ENCODE measurements at regions not wholly inside any gene's neighbourhood (a gene's known extent, or its start where the extent isn't known, plus 50 kb on each side); places are given as distances from the start of the nearest gene placed in this dataset.

DNA sequence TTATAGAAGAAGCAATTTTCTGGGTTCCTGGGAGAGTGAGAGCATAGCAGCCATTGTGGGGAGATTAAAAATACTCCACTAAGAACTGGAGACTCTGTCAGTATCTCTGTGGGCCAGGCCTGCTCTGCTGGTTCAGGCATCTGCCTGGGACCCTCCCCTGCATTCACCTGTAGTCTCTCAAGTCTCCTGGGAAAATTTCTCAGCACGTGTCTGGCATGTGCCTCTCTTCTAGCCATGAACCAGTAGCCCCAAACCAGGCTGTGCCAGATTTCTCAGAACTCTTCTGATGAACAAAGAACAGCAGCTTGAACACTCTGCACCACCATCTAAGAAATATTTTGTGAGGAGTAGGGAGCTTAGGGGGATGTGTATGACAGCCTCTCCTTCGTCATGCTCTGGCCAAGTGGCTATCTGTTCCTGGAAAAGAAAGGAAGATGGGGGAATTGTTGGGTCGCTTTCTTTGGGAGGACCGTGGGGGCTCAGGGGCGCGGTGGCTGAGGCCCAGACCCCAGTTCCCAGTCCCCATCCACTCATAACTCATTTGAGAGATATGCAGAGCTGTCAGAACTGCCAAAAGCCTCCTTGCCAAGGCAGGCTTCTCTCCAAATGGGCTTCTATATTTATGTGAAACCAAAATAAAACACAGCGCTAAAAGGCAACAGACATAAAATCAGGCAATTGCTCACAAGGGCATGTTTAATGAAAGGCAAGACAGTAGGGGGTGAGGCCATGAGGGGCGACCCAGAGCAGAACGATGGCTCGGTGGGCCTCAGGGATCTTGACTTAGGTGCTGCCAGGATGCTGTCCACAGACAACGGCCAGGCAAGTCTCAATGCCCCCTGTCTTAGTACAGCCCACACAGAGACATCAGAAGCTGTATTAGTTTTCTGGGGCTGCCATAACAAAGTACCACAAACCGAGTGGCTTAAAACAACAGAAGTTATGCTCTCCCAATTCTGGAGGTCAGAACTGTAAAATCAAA, 114.7 kb upstream of the TNP1 start:
- intact Hi-C loops (cut with DNase I; ENCODE audit: low total_unique reads), result no loop called here
- no peaks in the 10 kb centered on the region for H3K4me1 ChIP-seq
- no peaks in the 10 kb centered on the region for H3K27me3 ChIP-seq
- H3K27ac ChIP-seq, result peak overlapping the region in 1 of 2 donors; percentile 58
- TF ChIP-seq, protein P1, sequence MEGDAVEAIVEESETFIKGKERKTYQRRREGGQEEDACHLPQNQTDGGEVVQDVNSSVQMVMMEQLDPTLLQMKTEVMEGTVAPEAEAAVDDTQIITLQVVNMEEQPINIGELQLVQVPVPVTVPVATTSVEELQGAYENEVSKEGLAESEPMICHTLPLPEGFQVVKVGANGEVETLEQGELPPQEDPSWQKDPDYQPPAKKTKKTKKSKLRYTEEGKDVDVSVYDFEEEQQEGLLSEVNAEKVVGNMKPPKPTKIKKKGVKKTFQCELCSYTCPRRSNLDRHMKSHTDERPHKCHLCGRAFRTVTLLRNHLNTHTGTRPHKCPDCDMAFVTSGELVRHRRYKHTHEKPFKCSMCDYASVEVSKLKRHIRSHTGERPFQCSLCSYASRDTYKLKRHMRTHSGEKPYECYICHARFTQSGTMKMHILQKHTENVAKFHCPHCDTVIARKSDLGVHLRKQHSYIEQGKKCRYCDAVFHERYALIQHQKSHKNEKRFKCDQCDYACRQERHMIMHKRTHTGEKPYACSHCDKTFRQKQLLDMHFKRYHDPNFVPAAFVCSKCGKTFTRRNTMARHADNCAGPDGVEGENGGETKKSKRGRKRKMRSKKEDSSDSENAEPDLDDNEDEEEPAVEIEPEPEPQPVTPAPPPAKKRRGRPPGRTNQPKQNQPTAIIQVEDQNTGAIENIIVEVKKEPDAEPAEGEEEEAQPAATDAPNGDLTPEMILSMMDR (IDR thresholded peaks at IDR 0.05), result no peak
- peak in 1 of 3 donors; percentile 52 for TF ChIP-seq POLR2AphosphoS5 (IDR thresholded peaks at IDR 0.05)
- H3K4me3 ChIP-seq, result no peak overlapping the region
- H3K36me3 ChIP-seq, result no peaks in the 10 kb centered on the region
- H3K9me3 ChIP-seq, result no peaks in the 10 kb centered on the region
- DNase-seq (ENCODE audit: low spot score in 2 of 2), result no peak

DNA sequence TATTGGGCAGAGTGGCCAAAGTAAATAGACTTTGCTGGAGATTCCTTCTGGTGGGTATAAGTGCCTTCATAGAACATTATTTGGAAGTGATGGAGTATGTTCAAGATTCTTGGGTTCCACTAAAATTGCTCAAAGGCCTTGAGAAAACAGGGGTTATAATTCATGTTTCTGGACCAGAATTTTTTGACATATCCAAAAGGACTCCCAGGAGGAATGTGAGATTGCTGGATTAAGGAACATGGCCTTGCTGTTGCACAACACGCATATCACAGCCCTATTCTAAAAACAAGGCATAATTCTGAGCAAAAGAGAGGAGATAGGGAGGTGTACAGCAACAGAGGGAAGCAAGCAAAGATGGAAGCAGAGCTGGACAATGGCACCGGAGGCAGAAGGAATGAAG, 111.7 kb upstream of the TNP1 start:
- no peaks in the 10 kb centered on the region for H3K9me3 ChIP-seq
- intact Hi-C loops (cut with DNase I; ENCODE audit: low total_unique reads), result no loop called here
- H3K4me1 ChIP-seq, result no peaks in the 10 kb centered on the region
- no peaks in the 10 kb centered on the region for H3K27me3 ChIP-seq
- TF ChIP-seq POLR2A (IDR thresholded peaks at IDR 0.05), result no peak
- TF ChIP-seq, protein P1 (IDR thresholded peaks at IDR 0.05), result no peak
- peak in 1 of 3 donors; percentile 86 for TF ChIP-seq POLR2AphosphoS5 (IDR thresholded peaks at IDR 0.05)
- no peak for DNase-seq (ENCODE audit: low spot score in 2 of 2)
- H3K27ac ChIP-seq, result peak overlapping the region in 1 of 2 donors; percentile 43
- H3K4me3 ChIP-seq, result no peak overlapping the region
- no peaks in the 10 kb centered on the region for H3K36me3 ChIP-seq

DNA sequence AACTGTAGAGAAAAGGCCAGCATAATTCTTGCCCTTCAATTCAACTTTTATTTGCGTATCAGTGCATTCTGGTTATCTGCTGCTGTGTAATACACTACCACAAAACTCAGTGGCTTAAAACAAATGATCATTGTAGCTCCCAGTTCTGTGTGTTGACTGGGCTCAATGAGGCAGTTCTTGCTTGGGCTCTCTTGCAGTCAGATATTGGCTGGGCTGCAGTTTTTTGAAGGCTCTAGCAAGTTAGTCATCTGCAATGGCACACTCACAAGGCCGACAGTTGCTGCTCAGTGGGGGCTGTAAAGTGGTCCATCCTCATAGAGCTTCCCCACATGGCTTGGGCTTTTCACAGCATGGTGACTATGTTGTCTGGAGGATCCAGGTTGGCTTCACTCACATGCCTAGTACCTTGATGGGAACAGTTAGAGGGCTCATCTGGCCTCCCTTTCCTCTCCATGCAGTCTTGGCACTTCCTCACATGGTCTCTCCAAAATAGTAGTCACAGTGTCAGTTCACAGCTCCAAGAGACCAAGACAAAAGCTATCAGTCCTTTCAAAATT, 110.6 kb upstream of the TNP1 start:
- H3K4me3 ChIP-seq, result no peak overlapping the region
- no peaks in the 10 kb centered on the region for H3K4me1 ChIP-seq
- no peak overlapping the region for H3K27ac ChIP-seq
- H3K9me3 ChIP-seq, result no peaks in the 10 kb centered on the region
- TF ChIP-seq, protein P1 (IDR thresholded peaks at IDR 0.05), result no peak
- TF ChIP-seq POLR2A (IDR thresholded peaks at IDR 0.05), result no peak
- TF ChIP-seq POLR2AphosphoS5 (IDR thresholded peaks at IDR 0.05), result no peak
- DNase-seq (ENCODE audit: low spot score in 2 of 2), result no peak
- H3K27me3 ChIP-seq, result no peaks in the 10 kb centered on the region
- H3K36me3 ChIP-seq, result no peaks in the 10 kb centered on the region
- intact Hi-C loops (cut with DNase I; ENCODE audit: low total_unique reads), result no loop called here

DNA sequence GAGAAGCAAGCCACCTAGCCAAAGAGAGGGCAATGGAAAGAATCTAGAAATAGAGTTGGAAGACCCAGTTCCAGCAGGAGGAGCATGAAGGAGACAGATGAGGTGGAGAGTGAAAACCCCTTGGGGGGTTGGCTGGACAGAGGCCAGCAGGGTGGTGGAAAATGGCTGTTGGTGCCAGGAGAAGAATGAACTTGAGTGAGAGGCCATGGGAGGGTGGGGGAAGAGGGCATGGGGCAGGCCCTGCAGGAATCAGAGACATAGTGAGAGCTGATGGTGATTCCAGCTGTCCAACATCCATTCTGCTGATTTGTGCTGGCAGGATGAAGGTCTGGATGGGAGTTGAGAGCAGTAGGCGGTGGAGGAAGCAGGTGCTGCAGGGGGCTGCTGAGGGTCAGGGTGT, 108.0 kb upstream of the TNP1 start:
- intact Hi-C loops (cut with DNase I; ENCODE audit: low total_unique reads), result no loop called here
- no peaks in the 10 kb centered on the region for H3K4me1 ChIP-seq
- no peak overlapping the region for H3K27ac ChIP-seq
- DNase-seq (ENCODE audit: low spot score in 2 of 2), result no peak
- H3K27me3 ChIP-seq, result no peaks in the 10 kb centered on the region
- TF ChIP-seq, protein P1 (IDR thresholded peaks at IDR 0.05), result no peak
- TF ChIP-seq POLR2A (IDR thresholded peaks at IDR 0.05), result no peak
- TF ChIP-seq POLR2AphosphoS5 (IDR thresholded peaks at IDR 0.05), result no peak
- no peaks in the 10 kb centered on the region for H3K36me3 ChIP-seq
- no peaks in the 10 kb centered on the region for H3K9me3 ChIP-seq
- no peak overlapping the region for H3K4me3 ChIP-seq

DNA sequence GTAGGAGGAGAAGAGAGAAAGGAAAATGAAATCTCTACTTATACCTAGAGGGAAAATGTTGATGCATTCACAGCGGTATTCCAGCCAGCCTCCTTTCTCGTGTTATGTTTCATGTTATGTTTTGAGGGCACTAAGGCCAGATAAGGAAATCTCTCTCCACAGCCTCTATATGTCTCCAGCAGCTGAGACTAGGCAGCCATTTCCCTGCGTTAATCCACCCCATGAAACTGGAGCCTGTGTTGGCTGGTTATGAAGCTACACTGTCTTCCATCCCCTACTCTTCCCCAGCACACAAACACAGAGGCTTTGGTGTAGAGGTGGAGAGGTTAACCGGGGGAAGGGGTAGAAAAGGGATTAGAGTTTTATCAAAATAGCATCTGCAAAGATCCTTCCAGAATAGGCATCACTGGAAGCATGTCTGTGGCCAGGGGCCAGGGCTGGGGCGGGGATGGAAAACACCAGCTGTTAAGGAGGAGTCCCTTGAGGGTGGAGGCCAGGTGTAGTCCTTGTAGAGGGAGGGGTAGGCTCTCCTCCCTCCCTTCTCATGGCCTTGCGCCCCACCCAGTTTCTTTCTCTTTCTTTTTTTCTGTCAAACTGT, 100.9 kb upstream of the TNP1 start:
- Histone ChIP-seq H3K27ac (no peak overlapping the region), H3K36me3 (no peaks in the 10 kb centered on the region), H3K4me3 (no peak overlapping the region), H3K9me3 (no peaks in the 10 kb centered on the region), H3K27me3 (no peaks in the 10 kb centered on the region), H3K4me1 (no peaks in the 10 kb centered on the region)
- TF ChIP-seq POLR2A (IDR thresholded peaks at IDR 0.05), result no peak
- TF ChIP-seq, protein P1 (IDR thresholded peaks at IDR 0.05), result no peak
- TF ChIP-seq POLR2AphosphoS5 (IDR thresholded peaks at IDR 0.05), result no peak
- no peak for DNase-seq (ENCODE audit: low spot score in 2 of 2)
- intact Hi-C loops (cut with DNase I; ENCODE audit: low total_unique reads), result no loop called here
